GM13977 (cell line): ENCODE measurements at regions not wholly inside any gene's neighbourhood (a gene's known extent, or its start where the extent isn't known, plus 50 kb on each side); places are given as distances from the start of the nearest gene placed in this dataset.

Source experiments
- DNase-seq: peaks from one replicate; pipeline ENCODE4 v3.0.0; 2012; ENCODE audit warnings: low spot score
- in situ Hi-C: fragments of 300-500 bp; cut with MboI; formaldehyde crosslinking; loops from one replicate; pipeline ENCODE4 v1.12.0; 2022; ENCODE audit warnings: low sequenced_read_pairs, low pct_unique_long_range_greater_than_20kb, mixed read lengths, inconsistent platforms; ENCODE audit not compliant: unreplicated experiment
- TF ChIP-seq, protein P1 (sequence below): IDR thresholded peaks from 2 replicates; pipeline ENCODE4 v1.5.1; 2012; ENCODE audit warnings: mild to moderate bottlenecking, control low read depth; ENCODE audit not compliant: insufficient read depth; ENCODE audit errors: extremely low read depth, missing control alignments

DNA sequence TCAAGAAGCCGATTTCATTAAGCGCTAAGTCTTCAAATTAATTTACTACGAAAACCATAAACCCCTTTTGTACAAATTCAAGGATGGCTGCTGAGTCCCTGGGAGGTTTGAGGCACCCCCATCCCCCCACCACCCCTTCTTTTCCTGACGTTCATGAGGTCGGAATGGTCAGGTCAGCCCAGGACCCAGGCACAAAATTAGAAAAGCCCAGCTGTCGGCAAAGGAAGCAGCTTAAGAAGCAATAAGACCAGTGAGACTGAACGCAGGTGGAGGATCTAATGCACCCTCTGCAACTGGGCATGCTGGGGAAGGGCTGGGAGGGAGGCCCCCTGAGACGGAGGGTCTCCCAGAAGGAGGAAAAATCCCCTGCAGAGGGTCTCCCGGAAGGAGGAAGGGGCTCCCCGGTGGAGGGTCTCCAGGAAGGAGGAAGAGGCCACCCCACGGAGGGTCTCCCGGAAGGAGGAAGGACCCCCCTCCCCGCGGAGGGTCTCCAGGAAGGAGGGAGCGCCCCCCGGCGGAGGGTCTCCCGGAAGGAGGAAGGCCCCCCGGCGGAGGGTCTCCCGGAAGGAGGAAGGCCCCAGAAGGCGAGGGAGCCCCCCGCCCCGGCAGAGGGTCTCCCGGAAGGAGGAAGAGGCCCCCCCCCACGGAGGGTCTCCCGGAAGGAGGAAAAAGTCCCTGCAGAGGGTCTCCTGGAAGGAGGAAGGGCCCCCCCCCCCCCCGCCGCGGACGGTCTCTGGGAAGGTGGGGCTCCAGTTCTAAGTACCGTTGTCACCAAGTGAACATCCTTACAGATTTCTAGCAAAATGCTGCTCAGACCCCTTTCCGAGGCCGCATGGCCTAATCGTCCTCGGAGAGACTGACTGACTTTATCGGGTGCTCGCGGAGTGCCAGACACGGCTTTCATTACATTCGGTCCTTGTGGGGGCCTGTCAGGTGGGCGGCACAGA lies 74.4 kb upstream of the FCN1 start:
- in situ Hi-C loops = no loop called here
- DNase-seq = no peak
- TF ChIP-seq, protein P1, sequence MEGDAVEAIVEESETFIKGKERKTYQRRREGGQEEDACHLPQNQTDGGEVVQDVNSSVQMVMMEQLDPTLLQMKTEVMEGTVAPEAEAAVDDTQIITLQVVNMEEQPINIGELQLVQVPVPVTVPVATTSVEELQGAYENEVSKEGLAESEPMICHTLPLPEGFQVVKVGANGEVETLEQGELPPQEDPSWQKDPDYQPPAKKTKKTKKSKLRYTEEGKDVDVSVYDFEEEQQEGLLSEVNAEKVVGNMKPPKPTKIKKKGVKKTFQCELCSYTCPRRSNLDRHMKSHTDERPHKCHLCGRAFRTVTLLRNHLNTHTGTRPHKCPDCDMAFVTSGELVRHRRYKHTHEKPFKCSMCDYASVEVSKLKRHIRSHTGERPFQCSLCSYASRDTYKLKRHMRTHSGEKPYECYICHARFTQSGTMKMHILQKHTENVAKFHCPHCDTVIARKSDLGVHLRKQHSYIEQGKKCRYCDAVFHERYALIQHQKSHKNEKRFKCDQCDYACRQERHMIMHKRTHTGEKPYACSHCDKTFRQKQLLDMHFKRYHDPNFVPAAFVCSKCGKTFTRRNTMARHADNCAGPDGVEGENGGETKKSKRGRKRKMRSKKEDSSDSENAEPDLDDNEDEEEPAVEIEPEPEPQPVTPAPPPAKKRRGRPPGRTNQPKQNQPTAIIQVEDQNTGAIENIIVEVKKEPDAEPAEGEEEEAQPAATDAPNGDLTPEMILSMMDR = no peak

DNA sequence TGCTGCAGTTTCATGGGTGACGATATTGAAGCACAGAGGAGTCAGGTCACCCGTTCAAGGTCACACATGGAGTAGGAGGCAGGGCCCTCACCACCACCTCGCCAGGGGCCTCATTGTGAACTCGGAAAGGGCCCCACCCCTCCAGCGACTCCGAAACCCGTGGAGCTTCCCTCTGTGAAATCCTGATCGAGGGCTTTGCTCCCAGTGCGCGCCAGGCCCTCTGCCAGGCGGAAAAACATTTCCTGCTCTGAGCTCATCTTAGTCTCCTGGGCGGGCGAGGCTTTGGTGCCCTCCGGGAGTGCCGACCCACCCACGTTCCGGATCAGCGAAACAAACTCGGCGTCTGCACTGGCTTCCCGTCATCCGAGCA lies 75.0 kb upstream of the FCN1 start:
- no peak for DNase-seq
- in situ Hi-C loops = no loop called here
- TF ChIP-seq, protein P1 = no peak

- in situ Hi-C loops = no loop called here
- no peak for DNase-seq
- TF ChIP-seq, protein P1 = no peak
Observed at GRCh38 chr9:134993416-134993815, 75.7 kb upstream of the FCN1 start.

GRCh38 chr9:134993996-134994720 lies 76.4 kb upstream of the FCN1 start:
- DNase-seq = no peak
- in situ Hi-C loops = no loop called here
- TF ChIP-seq, protein P1 = no peak

DNA sequence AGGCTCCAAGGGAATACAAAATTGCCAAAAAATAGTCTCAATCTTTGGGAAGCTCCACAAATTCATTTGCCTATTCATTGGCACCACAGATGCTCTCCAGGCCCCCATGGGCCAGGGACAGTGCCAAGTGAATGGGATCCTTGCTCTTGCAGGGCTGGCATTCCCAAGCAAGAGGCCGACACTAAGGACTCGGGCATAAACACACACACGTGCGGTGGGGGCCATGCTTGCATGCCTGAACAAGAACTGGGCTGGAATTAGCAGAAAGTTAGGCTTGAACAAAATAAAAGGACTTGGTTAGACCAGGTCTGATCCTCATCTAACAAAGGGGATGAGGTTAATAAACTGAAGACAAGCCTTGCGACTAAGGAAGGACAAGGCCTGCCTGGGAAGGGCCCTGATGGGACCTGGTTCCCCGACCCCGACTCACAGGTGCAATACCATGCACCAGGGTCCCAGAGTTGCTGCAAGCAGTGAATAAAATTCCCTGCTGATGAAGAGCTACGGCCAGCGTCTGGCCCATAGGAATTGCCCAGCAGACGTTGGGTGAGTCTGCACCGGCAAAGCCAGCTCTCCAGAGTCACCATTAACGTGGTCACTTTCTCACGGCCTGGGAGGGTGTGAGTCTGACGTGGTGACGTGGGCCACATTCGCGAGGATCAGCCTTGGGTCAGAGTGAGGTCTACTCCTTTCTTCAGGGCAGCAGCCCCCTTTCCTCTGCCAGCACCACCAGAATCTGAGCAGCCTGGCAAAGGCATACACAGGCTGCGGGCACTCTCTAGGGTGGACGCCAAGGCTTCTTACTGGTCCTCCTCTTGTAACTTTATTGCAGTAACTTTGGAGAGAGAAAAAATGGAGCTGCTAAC lies 77.4 kb upstream of the FCN1 start:
- no peak for DNase-seq
- in situ Hi-C loops = no loop called here
- TF ChIP-seq, protein P1 = no peak

- in situ Hi-C loops = no loop called here
Observed at GRCh38 chr9:134995792-134996120, 78.0 kb upstream of the FCN1 start.

More at GRCh38 chr9:134995792-134996120, 78.0 kb upstream of the FCN1 start:
- DNase-seq = no peak
- TF ChIP-seq, protein P1 = no peak
